GM15510 (cell line): ENCODE measurements at regions not wholly inside any gene's neighbourhood (a gene's known extent, or its start where the extent isn't known, plus 50 kb on each side); places are given as distances from the start of the nearest gene placed in this dataset.

ENCODE experiments used
- POLR2A ChIP-seq: IDR thresholded peaks from 3 replicates; pipeline ENCODE4 v1.6.1; 2011; ENCODE audit warnings: borderline replicate concordance; ENCODE audit not compliant: insufficient read length; ENCODE audit errors: extremely low read depth

GRCh38 chr11:45565446-45565988 lies 99.9 kb downstream of the CHST1 start:
- no peak for TF ChIP-seq POLR2A

GRCh38 chr11:45563810-45564209 lies 101.6 kb downstream of the CHST1 start:
- TF ChIP-seq POLR2A, result no peak

GRCh38 chr11:45563171-45563570 lies 102.3 kb downstream of the CHST1 start:
- TF ChIP-seq POLR2A, result no peak

- no peak for TF ChIP-seq POLR2A
Observed at GRCh38 chr11:45560913-45561281, 104.5 kb downstream of the CHST1 start.

GRCh38 chr11:45560155-45560912 lies 105.1 kb downstream of the CHST1 start:
- TF ChIP-seq POLR2A, result no peak

GRCh38 chr11:45556851-45557707 lies 108.3 kb downstream of the CHST1 start:
- TF ChIP-seq POLR2A, result no peak

- no peak for TF ChIP-seq POLR2A
Observed at GRCh38 chr11:45554230-45554967, 111.0 kb downstream of the CHST1 start.

GRCh38 chr11:45553383-45553936 lies 112.0 kb downstream of the CHST1 start:
- no peak for TF ChIP-seq POLR2A

- no peak for TF ChIP-seq POLR2A
Observed at GRCh38 chr11:45551191-45551713, 114.2 kb downstream of the CHST1 start.

- TF ChIP-seq POLR2A, result no peak
Observed at GRCh38 chr11:45549257-45549656, 116.2 kb downstream of the CHST1 start.

- no peak for TF ChIP-seq POLR2A
Observed at GRCh38 chr11:45546366-45546765, 119.1 kb downstream of the CHST1 start.

- no peak for TF ChIP-seq POLR2A
Observed at GRCh38 chr11:45544826-45545225, 120.6 kb downstream of the CHST1 start.

GRCh38 chr11:45543808-45544422 lies 121.5 kb downstream of the CHST1 start:
- TF ChIP-seq POLR2A, result no peak

GRCh38 chr11:45543081-45543480 lies 122.3 kb downstream of the CHST1 start:
- no peak for TF ChIP-seq POLR2A
